Effector CD4-positive, alpha-beta T cell (primary cell): ENCODE measurements at regions not wholly inside any gene's neighbourhood (a gene's known extent, or its start where the extent isn't known, plus 50 kb on each side); places are given as distances from the start of the nearest gene placed in this dataset.

ENCODE experiments used
- DNase-seq: peaks from one replicate; pipeline ENCODE4 v3.0.0-alpha.2; 2020

- DNase-seq: no peak
Measured at GRCh38 chr2:220892018-220892634, 680.0 kb downstream of the EPHA4 start.

- no peak for DNase-seq
Measured at GRCh38 chr2:220893411-220893810, 678.7 kb downstream of the EPHA4 start.

GRCh38 chr2:220894069-220894468 lies 678.0 kb downstream of the EPHA4 start:
- DNase-seq: no peak

GRCh38 chr2:220899492-220899891 lies 672.6 kb downstream of the EPHA4 start:
- no peak for DNase-seq

GRCh38 chr2:220904015-220904414 lies 668.1 kb downstream of the EPHA4 start:
- DNase-seq: no peak

GRCh38 chr2:220913384-220913783 lies 658.7 kb downstream of the EPHA4 start:
- no peak for DNase-seq

GRCh38 chr2:220915092-220915623 lies 656.9 kb downstream of the EPHA4 start:
- DNase-seq: no peak

GRCh38 chr2:220916931-220917330 lies 655.2 kb downstream of the EPHA4 start:
- no peak for DNase-seq

- no peak for DNase-seq
Measured at GRCh38 chr2:220930271-220931076, 641.6 kb downstream of the EPHA4 start.

- no peak for DNase-seq
Measured at GRCh38 chr2:220931491-220931890, 640.6 kb downstream of the EPHA4 start.

GRCh38 chr2:220932041-220932440 lies 640.1 kb downstream of the EPHA4 start:
- no peak for DNase-seq

GRCh38 chr2:220935789-220936321 lies 636.2 kb downstream of the EPHA4 start:
- DNase-seq: no peak

- no peak for DNase-seq
Measured at GRCh38 chr2:220936641-220937197, 635.4 kb downstream of the EPHA4 start.

GRCh38 chr2:220937245-220937644 lies 634.9 kb downstream of the EPHA4 start:
- DNase-seq: no peak

GRCh38 chr2:220940646-220941045 lies 631.5 kb downstream of the EPHA4 start:
- DNase-seq: no peak

GRCh38 chr2:220941683-220942082 lies 630.4 kb downstream of the EPHA4 start:
- no peak for DNase-seq

- no peak for DNase-seq
Measured at GRCh38 chr2:220946552-220946951, 625.6 kb downstream of the EPHA4 start.

- no peak for DNase-seq
Measured at GRCh38 chr2:220948579-220948978, 623.5 kb downstream of the EPHA4 start.

GRCh38 chr2:220949466-220949865 lies 622.6 kb downstream of the EPHA4 start:
- DNase-seq: no peak

- DNase-seq: no peak
Measured at GRCh38 chr2:220955776-220956175, 616.3 kb downstream of the EPHA4 start.

- no peak for DNase-seq
Measured at GRCh38 chr2:220956429-220956828, 615.7 kb downstream of the EPHA4 start.

GRCh38 chr2:220959391-220959802 lies 612.7 kb downstream of the EPHA4 start:
- no peak for DNase-seq

- no peak for DNase-seq
Measured at GRCh38 chr2:220961143-220961860, 610.8 kb downstream of the EPHA4 start.
